H1 (cell line): ENCODE measurements at regions not wholly inside any gene's neighbourhood (a gene's known extent, or its start where the extent isn't known, plus 50 kb on each side); places are given as distances from the start of the nearest gene placed in this dataset.

Source experiments
- CEBPB ChIP-seq: IDR thresholded peaks from 2 replicates; pipeline ENCODE4 v1.6.1; 2012; ENCODE audit warnings: low read depth, low read length
- EP300 ChIP-seq, 2 experiments: IDR thresholded peaks; 1 replicate in 1 of 2; 2 replicates in 1 of 2; pipeline ENCODE4 v1.6.1; 2011 to 2012; ENCODE audit warnings: low read depth in 2 of 2, low read length in 2 of 2, mild to moderate bottlenecking in 2 of 2, borderline replicate concordance in 1 of 2, inconsistent platforms in 1 of 2, moderate library complexity in 1 of 2
- POLR2A ChIP-seq, 2 experiments: IDR thresholded peaks; 1 replicate in 1 of 2; 2 replicates in 1 of 2; pipeline ENCODE4 v1.6.1; 2011; ENCODE audit warnings: low read depth in 2 of 2, low read length in 2 of 2, mild to moderate bottlenecking in 2 of 2; ENCODE audit errors: control extremely low read depth in 1 of 2
- TAF1 ChIP-seq: IDR thresholded peaks from 2 replicates; pipeline ENCODE4 v1.6.1; 2011; ENCODE audit warnings: mild to moderate bottlenecking, low read depth, low read length

- TF ChIP-seq CEBPB (no peak), POLR2A (IDR thresholded peaks at IDR 0.05; ENCODE audit: control extremely low read depth in 1 of 2, low read depth in 2 of 2, low read length in 2 of 2) (no peak), EP300 (IDR thresholded peaks at IDR 0.05; ENCODE audit: borderline replicate concordance in 1 of 2, low read depth in 2 of 2, low read length in 2 of 2) (no peak), TAF1 (no peak)
Observed at GRCh38 chr10:129040377-129040776, 426.7 kb upstream of the MGMT start.
